Tibial artery (tissue), 4 donors: ENCODE measurements at regions not wholly inside any gene's neighbourhood (a gene's known extent, or its start where the extent isn't known, plus 50 kb on each side); places are given as distances from the start of the nearest gene placed in this dataset.

Source experiments
- DNase-seq, 2 donors: peaks; one replicate each; pipeline ENCODE4 v3.0.0-alpha.2; 2019
- H3K27ac ChIP-seq, 2 donors: fragments of 200-600 bp; sonication (generic) in 1 of 2; 1 replicate in 1 of 2; 2 replicates in 1 of 2; pipeline ENCODE4 v1.5.1; 2018 to 2019; ENCODE audit warnings: mild to moderate bottlenecking in 1 of 2
- H3K27me3 ChIP-seq, 2 donors: fragments of 200-600 bp; sonication (generic) in 1 of 2; one replicate each; pipeline versions ENCODE4 v1.5.1 to v1.6.0; 2016 to 2019
- H3K36me3 ChIP-seq, 3 donors: fragments of 200-600 bp; sonication (generic) in 2 of 3; one replicate each; pipeline ENCODE4 v1.5.1; 2016 to 2019; ENCODE audit warnings: mild to moderate bottlenecking in 2 of 3
- H3K4me1 ChIP-seq, 4 donors: fragments of 200-600 bp; sonication (generic) in 2 of 4; 1 replicate in 3 of 4; 2 replicates in 1 of 4; pipeline ENCODE4 v1.5.1; 2016 to 2019
- H3K4me3 ChIP-seq, 2 donors: fragments of 200-600 bp; sonication (generic) in 1 of 2; 1 replicate in 1 of 2; 2 replicates in 1 of 2; pipeline ENCODE4 v1.5.1; 2018 to 2019; ENCODE audit warnings: mild to moderate bottlenecking in 2 of 2
- H3K9me3 ChIP-seq, 3 donors: fragments of 200-600 bp; sonication (generic) in 1 of 3; one replicate each; pipeline ENCODE4 v1.5.1; 2016 to 2019
- CTCF ChIP-seq, 2 experiments: fragments of 200-600 bp in 1 of 2; fragments of 450-650 bp in 1 of 2; IDR thresholded peaks; one replicate each; pipeline ENCODE4 v1.5.1; 2017 to 2019; ENCODE audit warnings: antibody characterized with exemption in 2 of 2, mild to moderate bottlenecking in 1 of 2, moderate library complexity in 1 of 2
- intact Hi-C: fragments of 100-400 bp; cut with DNase I; formaldehyde crosslinking; loops from one replicate; pipeline ENCODE4 v1.15.0; 2023; ENCODE audit warnings: low total_unique reads

DNA sequence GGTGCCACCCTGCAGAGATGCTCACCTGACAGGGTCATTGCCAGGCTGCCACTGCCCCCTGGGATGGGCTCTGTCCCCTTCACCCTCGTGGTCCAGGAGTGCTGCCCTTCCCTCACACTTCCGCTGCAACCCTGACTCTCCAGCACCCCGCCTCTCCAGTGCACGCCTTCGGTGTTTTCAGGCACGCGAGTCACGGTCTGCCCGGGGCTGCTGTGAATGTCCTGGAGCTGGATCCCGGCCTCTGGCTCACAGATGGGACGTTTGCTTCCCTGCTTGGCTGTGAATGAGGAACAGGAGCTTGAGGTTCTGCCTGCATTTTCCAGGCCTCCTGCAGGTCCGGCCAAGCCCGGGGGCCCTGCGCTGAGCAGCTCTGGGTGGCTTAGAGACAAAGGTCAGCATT is 343.4 kb downstream of the SMOC2 start:
- H3K27ac ChIP-seq: no peak overlapping the region
- TF ChIP-seq CTCF (IDR thresholded peaks at IDR 0.05): no peak
- no peaks in the 10 kb centered on the region for H3K27me3 ChIP-seq
- peaks cover 0 to 30% (median 0%) of the 10 kb centered on the region in 4 donors for H3K4me1 ChIP-seq
- no peaks in the 10 kb centered on the region for H3K9me3 ChIP-seq
- H3K4me3 ChIP-seq: no peak overlapping the region
- intact Hi-C loops: no loop called here
- H3K36me3 ChIP-seq: no peaks in the 10 kb centered on the region
- no peak for DNase-seq

DNA sequence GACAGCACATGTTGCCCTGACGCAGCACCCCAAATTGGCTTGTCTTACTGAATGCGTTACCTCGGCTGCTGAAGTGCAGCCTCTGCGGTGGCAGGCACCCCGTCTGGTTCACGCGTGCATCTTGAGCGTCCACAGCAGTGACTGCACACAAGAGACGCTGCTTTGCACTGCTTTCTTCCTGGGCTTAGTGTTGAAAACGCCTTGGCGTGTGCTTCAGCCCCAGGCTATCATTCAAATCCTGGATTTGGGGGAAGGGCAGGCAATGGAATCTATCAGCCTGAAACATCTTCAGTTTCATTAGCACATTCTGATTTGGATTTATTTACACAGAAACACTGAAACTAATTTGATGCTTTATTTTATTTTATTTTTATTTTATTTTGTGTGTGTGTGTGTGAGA is 342.7 kb downstream of the SMOC2 start:
- Histone ChIP-seq H3K27ac (no peak overlapping the region), H3K4me3 (no peak overlapping the region), H3K36me3 (no peaks in the 10 kb centered on the region), H3K4me1 (peaks cover 0 to 30% (median 0%) of the 10 kb centered on the region in 4 donors), H3K9me3 (no peaks in the 10 kb centered on the region), H3K27me3 (no peaks in the 10 kb centered on the region)
- no peak for TF ChIP-seq CTCF (IDR thresholded peaks at IDR 0.05)
- no peak for DNase-seq
- intact Hi-C loops: no loop called here

DNA sequence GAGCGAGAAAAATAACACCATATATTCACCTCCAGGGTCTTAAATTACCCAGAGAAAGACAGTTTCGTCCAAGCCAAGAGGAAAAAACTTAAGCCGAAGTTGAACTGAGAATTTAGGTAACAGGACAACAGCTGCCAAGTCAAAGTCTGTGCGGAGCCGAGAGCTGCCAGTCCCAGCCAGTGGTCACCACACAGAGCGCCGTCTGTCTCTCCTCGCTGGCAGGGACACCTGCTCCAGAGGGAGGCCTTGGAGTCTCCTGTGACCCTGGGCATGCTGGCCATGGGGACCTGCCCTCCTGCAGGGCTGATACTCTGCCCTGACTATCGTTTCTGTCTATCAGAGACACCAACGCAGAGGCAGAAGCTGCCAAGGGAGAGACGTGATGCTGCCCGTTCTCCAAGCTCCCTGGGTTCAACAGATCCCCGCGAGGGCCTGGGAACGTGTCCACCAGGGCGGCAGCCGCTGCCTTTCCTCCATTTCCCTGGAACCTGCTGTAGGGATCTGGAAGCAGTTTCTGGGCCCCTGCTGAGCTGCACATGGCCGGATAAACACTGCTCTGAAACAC is 341.3 kb downstream of the SMOC2 start:
- no peaks in the 10 kb centered on the region for H3K36me3 ChIP-seq
- DNase-seq: peak in 1 of 2 donors; percentile 70
- peak overlapping the region; percentile 0 to 54 for H3K27ac ChIP-seq
- TF ChIP-seq CTCF (IDR thresholded peaks at IDR 0.05): no peak
- H3K27me3 ChIP-seq: no peaks in the 10 kb centered on the region
- no peaks in the 10 kb centered on the region for H3K9me3 ChIP-seq
- peaks cover 0 to 43% (median 3%) of the 10 kb centered on the region in 4 donors for H3K4me1 ChIP-seq
- no peak overlapping the region for H3K4me3 ChIP-seq
- intact Hi-C loops: no loop called here

DNA sequence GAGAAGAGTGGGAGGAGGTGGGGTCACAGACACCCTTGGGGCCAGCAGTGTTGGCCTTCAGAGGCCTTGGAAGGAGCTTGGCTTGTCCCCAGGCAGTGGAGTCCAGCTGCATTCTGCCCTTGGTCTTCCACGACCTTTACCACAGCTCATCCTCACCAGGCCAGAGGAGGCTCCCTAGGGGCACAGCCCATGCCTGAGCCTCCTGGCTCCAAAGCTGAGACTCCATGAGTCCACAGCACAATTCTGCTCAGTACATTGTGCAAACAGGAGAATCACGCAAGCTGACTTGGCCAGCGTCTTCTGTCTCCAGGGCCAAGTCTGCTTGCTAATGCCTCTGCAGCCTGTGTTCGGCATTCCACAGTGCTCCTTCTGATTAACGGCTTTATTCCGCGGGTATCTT is 337.2 kb downstream of the SMOC2 start:
- peaks cover 0 to 41% (median 3%) of the 10 kb centered on the region in 4 donors for H3K4me1 ChIP-seq
- DNase-seq: peak; percentile 49 to 84
- peak overlapping the region in 1 of 2 donors; percentile 28 for H3K27ac ChIP-seq
- peaks cover 0 to 24% (median 6%) of the 10 kb centered on the region in 3 donors for H3K9me3 ChIP-seq
- intact Hi-C loops: no loop called here
- TF ChIP-seq CTCF (IDR thresholded peaks at IDR 0.05): no peak
- H3K4me3 ChIP-seq: no peak overlapping the region
- H3K27me3 ChIP-seq: no peaks in the 10 kb centered on the region
- no peaks in the 10 kb centered on the region for H3K36me3 ChIP-seq

- no peak for DNase-seq
- H3K27me3 ChIP-seq: no peaks in the 10 kb centered on the region
- intact Hi-C loops: no loop called here
- H3K27ac ChIP-seq: no peak overlapping the region
- no peak overlapping the region for H3K4me3 ChIP-seq
- no peaks in the 10 kb centered on the region for H3K36me3 ChIP-seq
- no peak for TF ChIP-seq CTCF (IDR thresholded peaks at IDR 0.05)
- H3K9me3 ChIP-seq: peaks cover 0 to 26% (median 12%) of the 10 kb centered on the region in 3 donors
- H3K4me1 ChIP-seq: peaks cover 0 to 13% (median 3%) of the 10 kb centered on the region in 4 donors
Observed at GRCh38 chr6:168774381-168774780, 333.4 kb downstream of the SMOC2 start.

DNA sequence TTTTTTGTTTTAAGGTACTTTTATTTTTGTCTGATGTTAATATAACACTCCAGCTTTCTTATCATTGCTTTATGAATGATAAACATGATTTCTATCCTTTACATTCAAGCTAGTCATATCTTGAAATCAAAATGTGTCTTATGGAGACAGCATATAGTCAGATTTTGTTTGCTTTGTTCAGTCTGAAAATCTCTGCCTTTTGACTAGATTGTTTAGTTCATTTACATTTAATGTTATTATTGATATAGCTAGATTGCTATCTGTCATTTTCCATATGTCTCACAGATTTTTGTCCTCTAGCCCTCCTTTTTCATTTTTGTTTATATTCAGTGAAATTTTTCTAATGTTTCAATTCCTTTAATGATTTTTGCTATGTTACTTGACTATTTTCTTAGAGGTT is 332.8 kb downstream of the SMOC2 start:
- no peak for DNase-seq
- TF ChIP-seq CTCF (IDR thresholded peaks at IDR 0.05): no peak
- peaks cover 0 to 13% (median 3%) of the 10 kb centered on the region in 4 donors for H3K4me1 ChIP-seq
- no peaks in the 10 kb centered on the region for H3K27me3 ChIP-seq
- H3K27ac ChIP-seq: no peak overlapping the region
- H3K9me3 ChIP-seq: peaks cover 0 to 26% (median 12%) of the 10 kb centered on the region in 3 donors
- intact Hi-C loops: no loop called here
- no peaks in the 10 kb centered on the region for H3K36me3 ChIP-seq
- no peak overlapping the region for H3K4me3 ChIP-seq
